AG09319 (cell line): ENCODE measurements at regions not wholly inside any gene's neighbourhood (a gene's known extent, or its start where the extent isn't known, plus 50 kb on each side); places are given as distances from the start of the nearest gene placed in this dataset.
"Not testable (repeated sequence)": the region's sequence is repeated elsewhere in the genome, so short reads cannot be mapped to it uniquely, and the experiment has no call there.

Source experiments
- DNase-seq: peaks from one replicate; pipeline ENCODE4 v3.0.0-alpha.2; 2010; ENCODE audit warnings: low read depth; ENCODE audit errors: extremely low read depth
- CTCF ChIP-seq: IDR thresholded peaks from 2 replicates; pipeline ENCODE4 v1.5.1; 2011; ENCODE audit warnings: low read depth, mild to moderate bottlenecking, inconsistent platforms, low read length, moderate library complexity

GRCh38 chr2:235227590-235227989, 266.3 kb upstream of the AGAP1 start:
- DNase-seq, result no peak
- TF ChIP-seq CTCF, result no peak

- DNase-seq, result not testable (repeated sequence)
Measured at GRCh38 chr2:235228422-235228821, 265.4 kb upstream of the AGAP1 start.

- TF ChIP-seq CTCF, result no peak
- no peak for DNase-seq
Measured at GRCh38 chr2:235229236-235229635, 264.6 kb upstream of the AGAP1 start.

GRCh38 chr2:235230821-235231601, 262.8 kb upstream of the AGAP1 start:
- DNase-seq, result no peak
- TF ChIP-seq CTCF, result no peak

GRCh38 chr2:235232449-235233433, 261.1 kb upstream of the AGAP1 start:
- TF ChIP-seq CTCF, result no peak
- DNase-seq, result no peak

GRCh38 chr2:235234736-235235135, 259.1 kb upstream of the AGAP1 start:
- DNase-seq, result no peak
- TF ChIP-seq CTCF, result no peak

- no peak for TF ChIP-seq CTCF
- no peak for DNase-seq
Measured at GRCh38 chr2:235235977-235236767, 257.7 kb upstream of the AGAP1 start.
